HG03039 (cell line): ENCODE measurements at regions not wholly inside any gene's neighbourhood (a gene's known extent, or its start where the extent isn't known, plus 50 kb on each side); places are given as distances from the start of the nearest gene placed in this dataset.
"Not testable (repeated sequence)": the region's sequence is repeated elsewhere in the genome, so short reads cannot be mapped to it uniquely, and the experiment has no call there.

Experiments used
- ATAC-seq: cut with Tn5 transposase; IDR thresholded peaks from one replicate; pipeline ENCODE4 v1.9.1; 2021; ENCODE audit warnings: mild to moderate bottlenecking, moderate library complexity; ENCODE audit not compliant: unreplicated experiment

GRCh38 chr6:9360881-9361280 is 925.5 kb upstream of the SLC35B3 start:
- ATAC-seq: no peak

GRCh38 chr6:9347608-9348007 is 912.3 kb upstream of the SLC35B3 start:
- ATAC-seq: no peak

GRCh38 chr6:9346923-9347322 is 911.6 kb upstream of the SLC35B3 start:
- no peak for ATAC-seq

- ATAC-seq: no peak
Observed at GRCh38 chr6:9335431-9335830, 900.1 kb upstream of the SLC35B3 start.

- ATAC-seq: no peak
Observed at GRCh38 chr6:9334979-9335378, 899.6 kb upstream of the SLC35B3 start.

GRCh38 chr6:9332241-9332780 is 897.0 kb upstream of the SLC35B3 start:
- ATAC-seq: no peak

- no peak for ATAC-seq
Observed at GRCh38 chr6:9316831-9317230, 881.5 kb upstream of the SLC35B3 start.

- ATAC-seq: no peak
Observed at GRCh38 chr6:9315966-9316650, 880.8 kb upstream of the SLC35B3 start.

GRCh38 chr6:9308284-9308683 is 872.9 kb upstream of the SLC35B3 start:
- no peak for ATAC-seq

- no peak for ATAC-seq
Observed at GRCh38 chr6:9307786-9308185, 872.4 kb upstream of the SLC35B3 start.

- no peak for ATAC-seq
Observed at GRCh38 chr6:9307187-9307586, 871.8 kb upstream of the SLC35B3 start.

GRCh38 chr6:9295644-9296043 is 860.3 kb upstream of the SLC35B3 start:
- no peak for ATAC-seq

GRCh38 chr6:9292975-9293374 is 857.6 kb upstream of the SLC35B3 start:
- no peak for ATAC-seq

GRCh38 chr6:9290342-9290741 is 855.0 kb upstream of the SLC35B3 start:
- not testable (repeated sequence) for ATAC-seq

- no peak for ATAC-seq
Observed at GRCh38 chr6:9272671-9273070, 837.3 kb upstream of the SLC35B3 start.

GRCh38 chr6:9266741-9267140 is 831.4 kb upstream of the SLC35B3 start:
- ATAC-seq: no peak

- ATAC-seq: no peak
Observed at GRCh38 chr6:9257215-9257614, 821.9 kb upstream of the SLC35B3 start.

- no peak for ATAC-seq
Observed at GRCh38 chr6:9254251-9254650, 818.9 kb upstream of the SLC35B3 start.

- no peak for ATAC-seq
Observed at GRCh38 chr6:9252799-9253198, 817.5 kb upstream of the SLC35B3 start.

- ATAC-seq: no peak
Observed at GRCh38 chr6:9250852-9251251, 815.5 kb upstream of the SLC35B3 start.

- no peak for ATAC-seq
Observed at GRCh38 chr6:9248133-9248532, 812.8 kb upstream of the SLC35B3 start.

- ATAC-seq: no peak
Observed at GRCh38 chr6:9240861-9241260, 805.5 kb upstream of the SLC35B3 start.

GRCh38 chr6:9236443-9236842 is 801.1 kb upstream of the SLC35B3 start:
- ATAC-seq: no peak
